C4-2B (cell line): ENCODE measurements at regions not wholly inside any gene's neighbourhood (a gene's known extent, or its start where the extent isn't known, plus 50 kb on each side); places are given as distances from the start of the nearest gene placed in this dataset.

Source experiments
- ZFX ChIP-seq: fragments of 450-650 bp; IDR thresholded peaks from 2 replicates; pipeline ENCODE4 v1.6.1; 2017
- TF ChIP-seq, protein P1 (sequence below): fragments of 450-650 bp; conservative IDR thresholded peaks from 2 replicates; pipeline ENCODE4 v1.5.1; 2017; ENCODE audit warnings: mild to moderate bottlenecking

DNA sequence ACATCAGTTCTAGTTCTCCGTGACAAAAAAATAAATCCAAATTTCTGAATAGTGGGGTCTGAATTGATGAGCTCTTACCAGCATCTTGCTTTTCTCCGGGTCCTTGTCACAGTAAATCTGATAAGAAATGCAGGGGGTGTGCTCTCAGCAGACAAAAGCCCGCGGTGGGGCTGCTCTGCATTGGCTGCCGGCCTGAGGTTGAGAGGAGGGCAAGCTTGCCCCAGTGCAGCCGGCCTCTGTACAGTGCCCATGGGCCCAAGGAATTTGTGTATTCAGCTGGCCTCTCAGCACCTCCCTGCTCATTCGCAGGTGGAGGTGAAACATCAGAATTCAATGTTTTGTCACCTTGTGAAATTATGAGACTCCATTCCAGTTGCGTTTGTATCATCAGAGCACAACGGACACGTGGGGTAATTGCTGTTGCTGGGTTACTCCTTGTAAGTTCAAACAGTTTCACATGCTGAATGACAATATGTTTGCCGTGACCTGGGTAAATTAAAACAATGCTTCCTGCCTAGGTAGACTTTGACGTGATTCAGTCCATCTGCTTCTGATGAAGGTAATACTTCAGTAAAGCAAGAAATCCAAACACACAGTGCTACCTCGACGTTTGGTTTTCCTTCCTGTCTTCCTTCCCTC, 596.4 kb downstream of the MID1IP1 start:
- TF ChIP-seq, protein P1, sequence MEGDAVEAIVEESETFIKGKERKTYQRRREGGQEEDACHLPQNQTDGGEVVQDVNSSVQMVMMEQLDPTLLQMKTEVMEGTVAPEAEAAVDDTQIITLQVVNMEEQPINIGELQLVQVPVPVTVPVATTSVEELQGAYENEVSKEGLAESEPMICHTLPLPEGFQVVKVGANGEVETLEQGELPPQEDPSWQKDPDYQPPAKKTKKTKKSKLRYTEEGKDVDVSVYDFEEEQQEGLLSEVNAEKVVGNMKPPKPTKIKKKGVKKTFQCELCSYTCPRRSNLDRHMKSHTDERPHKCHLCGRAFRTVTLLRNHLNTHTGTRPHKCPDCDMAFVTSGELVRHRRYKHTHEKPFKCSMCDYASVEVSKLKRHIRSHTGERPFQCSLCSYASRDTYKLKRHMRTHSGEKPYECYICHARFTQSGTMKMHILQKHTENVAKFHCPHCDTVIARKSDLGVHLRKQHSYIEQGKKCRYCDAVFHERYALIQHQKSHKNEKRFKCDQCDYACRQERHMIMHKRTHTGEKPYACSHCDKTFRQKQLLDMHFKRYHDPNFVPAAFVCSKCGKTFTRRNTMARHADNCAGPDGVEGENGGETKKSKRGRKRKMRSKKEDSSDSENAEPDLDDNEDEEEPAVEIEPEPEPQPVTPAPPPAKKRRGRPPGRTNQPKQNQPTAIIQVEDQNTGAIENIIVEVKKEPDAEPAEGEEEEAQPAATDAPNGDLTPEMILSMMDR = no peak
- TF ChIP-seq ZFX = no peak
